ENCODE measurements at regions not wholly inside any gene's neighbourhood (a gene's known extent, or its start where the extent isn't known, plus 50 kb on each side); places are given as distances from the start of the nearest gene placed in this dataset.

DNA sequence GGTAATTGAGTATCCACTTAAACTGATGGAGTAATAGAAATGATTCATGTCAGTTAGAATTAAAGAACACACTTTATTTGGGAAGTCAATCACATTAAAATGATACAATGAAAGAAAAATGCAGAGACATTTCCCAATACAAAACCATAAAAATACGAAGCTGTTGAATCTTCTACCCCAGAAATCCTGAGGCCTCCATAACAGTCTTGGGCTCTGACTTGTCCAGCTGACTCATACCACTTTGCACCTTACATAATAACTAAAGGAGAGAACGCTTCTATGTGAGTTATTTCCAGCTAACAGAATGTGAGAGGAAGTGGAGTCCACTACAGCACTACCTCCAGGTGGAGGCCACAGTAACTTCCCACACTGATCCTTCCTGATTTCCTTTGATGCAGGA, 305.0 kb downstream of the MRPS30 start:
- TF ChIP-seq ZNF253 (CRISPR knock-in tag; IDR thresholded peaks at IDR 0.05; ENCODE audit: borderline replicate concordance) (no peak), PHF8 (CRISPR knock-in tag; IDR thresholded peaks at IDR 0.05) (no peak), SRSF1 (optimal IDR thresholded peaks at IDR 0.05; ENCODE audit: low read depth, low read length) (no peak), CREB1 (IDR thresholded peaks at IDR 0.05) (no peak), CREB1 (CRISPR knock-in tag; IDR thresholded peaks at IDR 0.05) (no peak), GATAD2A (CRISPR knock-in tag; IDR thresholded peaks at IDR 0.05) (no peak), IKZF1 (IDR thresholded peaks at IDR 0.05) (no peak), ZMAT3 (CRISPR knock-in tag; conservative IDR thresholded peaks at IDR 0.05) (no peak)
- TF ChIP-seq, protein P1, sequence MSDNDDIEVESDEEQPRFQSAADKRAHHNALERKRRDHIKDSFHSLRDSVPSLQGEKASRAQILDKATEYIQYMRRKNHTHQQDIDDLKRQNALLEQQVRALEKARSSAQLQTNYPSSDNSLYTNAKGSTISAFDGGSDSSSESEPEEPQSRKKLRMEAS (IDR thresholded peaks at IDR 0.05) = no peak
- TF ChIP-seq, protein P2, sequence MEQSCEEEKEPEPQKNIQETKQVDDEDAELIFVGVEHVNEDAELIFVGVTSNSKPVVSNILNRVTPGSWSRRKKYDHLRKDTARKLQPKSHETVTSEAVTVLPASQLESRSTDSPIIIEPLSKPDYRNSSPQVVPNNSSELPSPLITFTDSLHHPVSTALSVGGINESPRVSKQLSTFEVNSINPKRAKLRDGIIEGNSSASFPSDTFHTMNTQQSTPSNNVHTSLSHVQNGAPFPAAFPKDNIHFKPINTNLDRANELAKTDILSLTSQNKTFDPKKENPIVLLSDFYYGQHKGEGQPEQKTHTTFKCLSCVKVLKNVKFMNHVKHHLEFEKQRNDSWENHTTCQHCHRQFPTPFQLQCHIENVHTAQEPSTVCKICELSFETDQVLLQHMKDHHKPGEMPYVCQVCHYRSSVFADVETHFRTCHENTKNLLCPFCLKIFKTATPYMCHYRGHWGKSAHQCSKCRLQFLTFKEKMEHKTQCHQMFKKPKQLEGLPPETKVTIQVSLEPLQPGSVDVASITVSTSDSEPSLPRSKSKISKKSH (CRISPR knock-in tag; IDR thresholded peaks at IDR 0.05; ENCODE audit: borderline replicate concordance) = no peak
- TF ChIP-seq, protein P3, sequence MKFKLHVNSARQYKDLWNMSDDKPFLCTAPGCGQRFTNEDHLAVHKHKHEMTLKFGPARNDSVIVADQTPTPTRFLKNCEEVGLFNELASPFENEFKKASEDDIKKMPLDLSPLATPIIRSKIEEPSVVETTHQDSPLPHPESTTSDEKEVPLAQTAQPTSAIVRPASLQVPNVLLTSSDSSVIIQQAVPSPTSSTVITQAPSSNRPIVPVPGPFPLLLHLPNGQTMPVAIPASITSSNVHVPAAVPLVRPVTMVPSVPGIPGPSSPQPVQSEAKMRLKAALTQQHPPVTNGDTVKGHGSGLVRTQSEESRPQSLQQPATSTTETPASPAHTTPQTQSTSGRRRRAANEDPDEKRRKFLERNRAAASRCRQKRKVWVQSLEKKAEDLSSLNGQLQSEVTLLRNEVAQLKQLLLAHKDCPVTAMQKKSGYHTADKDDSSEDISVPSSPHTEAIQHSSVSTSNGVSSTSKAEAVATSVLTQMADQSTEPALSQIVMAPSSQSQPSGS (CRISPR knock-in tag; IDR thresholded peaks at IDR 0.05) = no peak
